ENCODE measurements at regions not wholly inside any gene's neighbourhood (a gene's known extent, or its start where the extent isn't known, plus 50 kb on each side); places are given as distances from the start of the nearest gene placed in this dataset.

- Histone ChIP-seq H3K27me3 (ENCODE audit: insufficient read depth) (no peaks in the 10 kb centered on the region), H3K4me3 (no peak overlapping the region), H3K36me3 (ENCODE audit: insufficient read depth) (no peaks in the 10 kb centered on the region), H4K20me1 (replicated peaks; ENCODE audit: insufficient read depth) (no peaks in the 10 kb centered on the region), H3K79me2 (replicated peaks; ENCODE audit: insufficient read depth) (no peaks in the 10 kb centered on the region), H3F3A (replicated peaks; ENCODE audit: low read depth) (no peaks in the 10 kb centered on the region), H3K9me2 (ENCODE audit: insufficient read depth) (peaks cover 22% of the 10 kb centered on the region; the same call in 1 of the 2 replicates), H2AFZ (no peak overlapping the region), H3K4me1 (ENCODE audit: insufficient read depth) (no peaks in the 10 kb centered on the region), H3K27ac (ENCODE audit: low read depth) (no peak overlapping the region), H3K4me2 (no peak overlapping the region)
- H3K9me3 Mint-ChIP-seq: peaks cover 7% of the 10 kb centered on the region; the same call in 2 of the 3 replicates
- no peak overlapping the region for H3K27ac Mint-ChIP-seq
- no peaks in the 10 kb centered on the region; the same call in 2 of the 3 replicates for H3K36me3 Mint-ChIP-seq (ENCODE audit: low read depth)
- TF ChIP-seq NANOG (IDR thresholded peaks at IDR 0.05; ENCODE audit: borderline replicate concordance): no peak
- no peak for TF ChIP-seq CREB1 (CRISPR knock-in tag; IDR thresholded peaks at IDR 0.05; ENCODE audit: low read depth)
- H3K4me1 Mint-ChIP-seq: no peaks in the 10 kb centered on the region
- DNase-seq (ENCODE audit: low spot score) (no peak), ATAC-seq (no peak)
- H3K27me3 Mint-ChIP-seq (ENCODE audit: insufficient read depth, low read depth, poor library complexity): peaks cover 2% of the 10 kb centered on the region
- no peak overlapping the region for H3K4me3 Mint-ChIP-seq
These were observed 83.8 kb downstream of the AXIN2 start for GRCh38 chr17:65477600-65477999.

- no peak for ATAC-seq
- Histone ChIP-seq H3K9me2 (ENCODE audit: insufficient read depth) (peaks cover 16% of the 10 kb centered on the region; the same call in 1 of the 2 replicates), H3K4me3 (no peak overlapping the region), H3K36me3 (ENCODE audit: insufficient read depth) (no peaks in the 10 kb centered on the region), H3K4me2 (no peak overlapping the region), H3K4me1 (ENCODE audit: insufficient read depth) (no peaks in the 10 kb centered on the region), H2AFZ (no peak overlapping the region), H3K27me3 (ENCODE audit: insufficient read depth) (no peaks in the 10 kb centered on the region), H4K20me1 (replicated peaks; ENCODE audit: insufficient read depth) (no peaks in the 10 kb centered on the region), H3K79me2 (replicated peaks; ENCODE audit: insufficient read depth) (no peaks in the 10 kb centered on the region), H3F3A (replicated peaks; ENCODE audit: low read depth) (no peaks in the 10 kb centered on the region), H3K27ac (ENCODE audit: low read depth) (no peak overlapping the region)
- no peak overlapping the region for H3K27ac Mint-ChIP-seq
- H3K4me1 Mint-ChIP-seq: no peaks in the 10 kb centered on the region
- H3K4me3 Mint-ChIP-seq: no peak overlapping the region
- H3K9me3 Mint-ChIP-seq: no peaks in the 10 kb centered on the region
- H3K36me3 Mint-ChIP-seq (ENCODE audit: low read depth): no peaks in the 10 kb centered on the region
- peaks cover 2% of the 10 kb centered on the region for H3K27me3 Mint-ChIP-seq (ENCODE audit: insufficient read depth, low read depth, poor library complexity)
- no peak for DNase-seq (ENCODE audit: low spot score)
- TF ChIP-seq ZNF462 (CRISPR knock-in tag; IDR thresholded peaks at IDR 0.05) (no peak), NANOG (IDR thresholded peaks at IDR 0.05; ENCODE audit: borderline replicate concordance) (no peak), EZH2 (IDR thresholded peaks at IDR 0.05; ENCODE audit: low read depth, unreplicated experiment) (no peak), JUNB (IDR thresholded peaks at IDR 0.05; ENCODE audit: unreplicated experiment) (no peak), ETS1 (IDR thresholded peaks at IDR 0.05) (no peak), STAT1 (IDR thresholded peaks at IDR 0.05; ENCODE audit: unreplicated experiment) (no peak), ZNF114 (CRISPR knock-in tag; IDR thresholded peaks at IDR 0.05) (no peak), REST (IDR thresholded peaks at IDR 0.05; ENCODE audit: unreplicated experiment) (no peak), CTCF (conservative IDR thresholded peaks at IDR 0.05; ENCODE audit: low read depth in 2 of 2) (no peak)
These were observed 86.8 kb downstream of the AXIN2 start for GRCh38 chr17:65474660-65475059.
